ENCODE measurements at regions not wholly inside any gene's neighbourhood (a gene's known extent, or its start where the extent isn't known, plus 50 kb on each side); places are given as distances from the start of the nearest gene placed in this dataset.

DNA sequence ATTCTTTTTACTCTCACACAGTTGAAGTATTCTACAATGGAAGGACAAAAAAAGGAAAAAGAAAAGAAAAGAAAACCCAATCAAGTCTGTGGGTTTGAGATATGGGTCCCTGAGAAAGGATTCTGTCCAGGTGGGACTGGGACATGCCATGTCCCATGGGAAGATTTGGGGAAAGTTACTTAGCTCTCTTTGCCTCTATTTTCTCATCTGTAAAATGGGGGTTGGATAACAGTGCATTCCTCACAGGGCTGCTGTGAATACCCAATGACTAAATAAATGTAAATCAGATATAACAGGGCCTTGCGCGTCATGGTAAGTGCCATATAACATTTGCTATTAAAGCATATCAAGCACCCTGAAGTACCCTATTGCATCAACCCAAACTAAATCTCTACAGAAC lies 105.7 kb downstream of the CPN2 start:
- intact Hi-C loops (cut with DNase I) = no loop called here
- DNase-seq = no peak

- intact Hi-C loops (cut with DNase I) = no loop called here
- DNase-seq = no peak
Observed at GRCh38 chr3:194245975-194246561, 105.1 kb downstream of the CPN2 start.

DNA sequence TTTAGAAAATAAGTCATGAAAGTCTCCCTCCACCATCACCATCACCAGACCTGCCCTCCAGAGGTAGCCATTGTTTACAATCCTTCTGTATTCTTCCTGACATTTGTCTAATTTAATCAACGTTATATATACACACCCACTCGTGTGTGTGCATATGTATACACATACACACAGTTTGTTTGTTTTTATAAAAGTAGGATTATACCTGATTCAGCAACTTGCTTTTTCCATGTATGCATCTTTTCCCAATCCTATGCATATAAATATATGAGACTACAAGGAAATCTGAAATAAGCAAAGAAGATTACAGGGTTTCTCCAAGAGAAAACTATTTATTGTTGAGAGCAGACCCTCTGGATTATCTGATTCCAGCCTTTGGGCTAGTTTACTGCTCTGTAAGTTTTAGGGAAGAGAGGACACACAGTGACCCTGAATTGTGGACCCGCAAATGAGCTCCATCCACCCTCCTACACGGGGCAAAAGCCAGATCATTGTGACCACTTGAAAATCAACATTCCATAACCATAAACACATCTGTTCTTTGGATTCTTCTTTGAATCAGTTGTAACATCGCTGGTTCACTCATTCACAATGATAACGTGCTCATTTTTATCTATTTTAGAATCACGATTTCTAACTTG lies 104.3 kb downstream of the CPN2 start:
- intact Hi-C loops (cut with DNase I) = no loop called here
- no peak for DNase-seq

GRCh38 chr3:194247350-194247740 lies 103.8 kb downstream of the CPN2 start:
- intact Hi-C loops (cut with DNase I) = no loop called here

GRCh38 chr3:194249323-194250097 lies 101.6 kb downstream of the CPN2 start:
- no peak for DNase-seq
- intact Hi-C loops (cut with DNase I) = no loop called here

More at GRCh38 chr3:194247350-194247740, 103.8 kb downstream of the CPN2 start:
- no peak for DNase-seq

DNA sequence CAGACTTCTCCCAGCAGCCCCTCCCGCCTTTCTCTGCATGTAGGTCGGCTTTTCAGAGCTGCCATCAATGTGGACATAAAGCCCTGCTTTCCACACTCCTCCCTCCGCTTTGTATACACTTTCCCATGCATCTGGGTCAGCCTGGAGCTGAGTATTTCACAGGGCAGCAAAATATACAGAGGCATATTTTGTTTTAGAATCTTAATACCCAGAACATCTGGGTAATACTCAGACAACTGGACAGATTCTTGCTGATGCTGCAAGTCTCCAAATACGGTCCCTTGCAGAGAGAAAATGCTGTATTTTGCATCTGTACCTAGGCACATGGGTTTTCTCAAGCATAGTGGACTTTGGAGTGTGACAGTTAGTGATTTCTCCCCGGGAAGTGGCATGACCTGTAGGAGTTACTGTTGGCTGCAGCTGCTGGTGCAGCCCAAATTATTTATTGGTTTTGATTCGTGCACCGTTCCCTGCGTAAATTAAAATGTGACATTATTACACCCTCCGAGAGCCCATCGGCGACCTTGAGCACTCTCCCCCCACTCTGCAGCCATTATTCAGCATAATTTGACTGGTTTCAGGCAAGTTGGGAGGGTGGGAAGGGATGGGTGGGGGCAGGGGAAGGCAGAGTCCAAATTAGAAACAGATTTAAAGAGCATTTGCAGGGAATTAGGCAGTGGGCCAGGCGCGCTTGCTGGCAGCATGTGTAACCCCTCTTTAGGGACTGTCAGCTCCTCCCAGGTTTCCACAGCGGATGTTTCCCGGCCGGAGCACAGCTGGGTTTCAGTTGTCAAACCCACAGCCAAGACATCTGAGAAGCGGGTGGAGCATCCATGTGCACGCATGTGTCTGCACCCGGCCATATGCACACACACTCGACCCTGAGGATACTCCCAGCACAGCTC lies 100.8 kb downstream of the CPN2 start:
- DNase-seq = no peak
- intact Hi-C loops (cut with DNase I) = no loop called here

DNA sequence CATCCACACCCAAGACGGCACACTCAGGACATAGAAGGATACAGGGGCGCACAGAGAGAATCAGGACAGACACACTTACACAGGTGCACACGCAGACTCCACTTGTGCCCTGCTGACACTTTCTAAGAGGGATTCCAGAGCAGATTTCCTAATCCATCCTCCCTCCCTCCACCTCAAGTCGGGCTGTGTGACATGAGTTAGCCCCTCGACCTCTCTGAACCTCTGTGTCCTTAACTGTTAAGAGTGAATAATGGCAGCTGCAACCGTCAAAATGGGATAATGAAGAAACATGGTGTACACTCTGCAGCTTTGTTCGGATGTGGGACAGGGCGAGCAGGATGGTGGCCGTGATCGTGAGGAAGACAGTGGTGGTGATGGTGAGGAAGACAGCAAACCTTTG lies 100.1 kb downstream of the CPN2 start:
- intact Hi-C loops (cut with DNase I) = no loop called here
- no peak for DNase-seq

- intact Hi-C loops (cut with DNase I) = no loop called here
- no peak for DNase-seq
Observed at GRCh38 chr3:194251461-194251860, 99.7 kb downstream of the CPN2 start.

- no peak for DNase-seq
- intact Hi-C loops (cut with DNase I) = no loop called here
Observed at GRCh38 chr3:194251891-194252560, 99.1 kb downstream of the CPN2 start.

DNA sequence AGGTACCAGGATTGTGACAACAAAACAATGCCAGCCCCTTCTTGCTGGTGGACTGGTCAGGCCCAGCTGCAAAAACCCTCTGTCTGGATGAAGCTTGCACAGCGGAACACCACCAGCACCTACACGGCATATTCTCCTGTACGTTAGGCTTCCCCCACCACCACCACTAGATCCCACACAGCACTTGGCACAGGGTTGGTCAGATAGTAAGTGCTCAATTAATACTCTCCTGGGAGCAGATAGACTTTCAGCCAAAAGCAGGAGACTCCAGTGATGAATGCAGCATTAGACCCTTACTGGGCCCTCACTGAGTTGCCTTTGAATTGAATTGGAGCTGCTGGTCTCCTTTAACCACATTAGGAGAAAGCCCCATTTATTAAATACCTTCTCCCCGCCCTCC lies 97.9 kb downstream of the CPN2 start:
- intact Hi-C loops (cut with DNase I) = no loop called here
- DNase-seq = no peak

- DNase-seq = no peak
- intact Hi-C loops (cut with DNase I) = no loop called here
Observed at GRCh38 chr3:194254040-194254439, 97.1 kb downstream of the CPN2 start.

DNA sequence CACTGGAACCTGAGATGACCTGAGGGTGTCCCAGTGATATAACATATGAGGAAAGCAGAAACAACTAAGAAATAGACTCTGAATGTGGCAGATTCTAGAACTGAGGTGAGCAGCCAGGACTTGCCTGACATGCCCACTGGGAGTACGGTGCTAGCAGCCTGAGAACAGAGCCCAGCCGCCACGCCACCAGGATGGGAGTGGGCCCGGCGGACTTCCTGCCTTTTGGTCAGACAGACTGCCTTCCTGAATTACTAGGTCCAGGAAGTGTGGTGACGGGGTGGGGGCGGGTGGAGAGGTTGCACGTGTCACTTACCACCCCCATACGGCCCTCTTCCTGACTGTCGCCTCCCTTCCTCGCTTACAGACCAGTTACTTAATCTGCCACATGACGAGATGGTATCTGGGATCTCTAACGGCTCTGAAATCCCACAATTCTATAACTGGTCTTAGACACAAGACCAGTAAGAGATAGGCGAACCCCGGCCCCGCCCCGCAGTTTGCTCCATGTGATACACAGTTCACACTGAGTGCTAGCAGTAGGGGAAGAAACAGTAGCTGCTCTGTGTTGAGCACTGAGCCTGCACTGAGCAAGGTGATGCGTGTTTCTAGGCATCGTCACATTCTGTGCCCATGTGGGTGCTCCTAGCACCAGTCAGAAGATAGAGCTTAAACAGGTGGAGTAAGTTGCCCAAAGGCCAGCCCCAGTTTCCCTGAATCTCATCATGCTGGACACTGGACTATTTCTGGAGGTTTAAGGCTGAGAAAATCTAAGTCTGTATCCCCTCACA lies 95.7 kb downstream of the CPN2 start:
- DNase-seq = peak in 8 of 42 donors; percentile 23 to 56 (median 46)
- intact Hi-C loops (cut with DNase I) = no loop called here

GRCh38 chr3:194256040-194256945 lies 94.8 kb downstream of the CPN2 start:
- no peak for DNase-seq
- intact Hi-C loops (cut with DNase I) = no loop called here

GRCh38 chr3:194257151-194257621 lies 93.9 kb downstream of the CPN2 start:
- intact Hi-C loops (cut with DNase I) = no loop called here

GRCh38 chr3:194257916-194258668 lies 93.0 kb downstream of the CPN2 start:
- intact Hi-C loops (cut with DNase I) = no loop called here
- DNase-seq = no peak

More at GRCh38 chr3:194257151-194257621, 93.9 kb downstream of the CPN2 start:
- no peak for DNase-seq
